ENCODE measurements at regions not wholly inside any gene's neighbourhood (a gene's known extent, or its start where the extent isn't known, plus 50 kb on each side); places are given as distances from the start of the nearest gene placed in this dataset.

DNA sequence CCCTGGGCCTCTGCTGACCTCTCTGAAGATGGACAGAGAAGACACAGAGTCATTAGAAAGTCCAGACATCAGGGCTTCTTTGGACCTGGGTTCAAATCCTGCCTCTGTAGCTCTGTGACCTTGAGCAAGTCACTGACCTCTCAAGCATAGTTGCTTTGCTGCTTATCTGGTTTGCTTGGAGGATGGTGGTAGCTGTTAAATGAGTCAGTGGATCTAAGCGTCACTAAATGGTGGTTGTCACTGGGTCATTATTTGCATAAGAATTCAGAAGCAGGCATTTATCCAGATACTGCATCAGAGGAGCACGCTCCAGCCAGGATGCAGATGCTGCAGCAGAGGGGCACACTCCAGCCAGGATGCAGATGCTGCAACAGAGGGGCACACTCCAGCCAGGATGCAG lies 229.2 kb downstream of the GLI2 start:
- TF ChIP-seq, protein P1, sequence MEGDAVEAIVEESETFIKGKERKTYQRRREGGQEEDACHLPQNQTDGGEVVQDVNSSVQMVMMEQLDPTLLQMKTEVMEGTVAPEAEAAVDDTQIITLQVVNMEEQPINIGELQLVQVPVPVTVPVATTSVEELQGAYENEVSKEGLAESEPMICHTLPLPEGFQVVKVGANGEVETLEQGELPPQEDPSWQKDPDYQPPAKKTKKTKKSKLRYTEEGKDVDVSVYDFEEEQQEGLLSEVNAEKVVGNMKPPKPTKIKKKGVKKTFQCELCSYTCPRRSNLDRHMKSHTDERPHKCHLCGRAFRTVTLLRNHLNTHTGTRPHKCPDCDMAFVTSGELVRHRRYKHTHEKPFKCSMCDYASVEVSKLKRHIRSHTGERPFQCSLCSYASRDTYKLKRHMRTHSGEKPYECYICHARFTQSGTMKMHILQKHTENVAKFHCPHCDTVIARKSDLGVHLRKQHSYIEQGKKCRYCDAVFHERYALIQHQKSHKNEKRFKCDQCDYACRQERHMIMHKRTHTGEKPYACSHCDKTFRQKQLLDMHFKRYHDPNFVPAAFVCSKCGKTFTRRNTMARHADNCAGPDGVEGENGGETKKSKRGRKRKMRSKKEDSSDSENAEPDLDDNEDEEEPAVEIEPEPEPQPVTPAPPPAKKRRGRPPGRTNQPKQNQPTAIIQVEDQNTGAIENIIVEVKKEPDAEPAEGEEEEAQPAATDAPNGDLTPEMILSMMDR (IDR thresholded peaks at IDR 0.05), result no peak
- TF ChIP-seq POLR2AphosphoS5 (IDR thresholded peaks at IDR 0.05) (no peak), POLR2A (IDR thresholded peaks at IDR 0.05) (no peak), EP300 (IDR thresholded peaks at IDR 0.05; ENCODE audit: low read depth) (no peak)
- WGBS, 2 donors (ENCODE audit: low coverage in 1 of 2), result 73% methylated on average over 2 of the region's 2 CpGs; no CpG with 5 or more reads in 1 of the 2 donors
- in situ Hi-C loops (cut with MboI; ENCODE audit: low pct_ligation_motif_present in 1 of 4, low pct_unique_long_range_greater_than_20kb in 1 of 4, low sequenced_read_pairs in 3 of 4) (no loop called here), intact Hi-C loops (cut with DNase I; ENCODE audit: low total_unique reads) (no loop called here)
- DNase-seq, result no peak
- Histone ChIP-seq H3K4me3 (no peak overlapping the region), H3K27me3 (no peaks in the 10 kb centered on the region), H3K4me1 (no peaks in the 10 kb centered on the region), H3K9me3 (no peaks in the 10 kb centered on the region), H3K36me3 (no peaks in the 10 kb centered on the region), H3K27ac (no peak overlapping the region)

DNA sequence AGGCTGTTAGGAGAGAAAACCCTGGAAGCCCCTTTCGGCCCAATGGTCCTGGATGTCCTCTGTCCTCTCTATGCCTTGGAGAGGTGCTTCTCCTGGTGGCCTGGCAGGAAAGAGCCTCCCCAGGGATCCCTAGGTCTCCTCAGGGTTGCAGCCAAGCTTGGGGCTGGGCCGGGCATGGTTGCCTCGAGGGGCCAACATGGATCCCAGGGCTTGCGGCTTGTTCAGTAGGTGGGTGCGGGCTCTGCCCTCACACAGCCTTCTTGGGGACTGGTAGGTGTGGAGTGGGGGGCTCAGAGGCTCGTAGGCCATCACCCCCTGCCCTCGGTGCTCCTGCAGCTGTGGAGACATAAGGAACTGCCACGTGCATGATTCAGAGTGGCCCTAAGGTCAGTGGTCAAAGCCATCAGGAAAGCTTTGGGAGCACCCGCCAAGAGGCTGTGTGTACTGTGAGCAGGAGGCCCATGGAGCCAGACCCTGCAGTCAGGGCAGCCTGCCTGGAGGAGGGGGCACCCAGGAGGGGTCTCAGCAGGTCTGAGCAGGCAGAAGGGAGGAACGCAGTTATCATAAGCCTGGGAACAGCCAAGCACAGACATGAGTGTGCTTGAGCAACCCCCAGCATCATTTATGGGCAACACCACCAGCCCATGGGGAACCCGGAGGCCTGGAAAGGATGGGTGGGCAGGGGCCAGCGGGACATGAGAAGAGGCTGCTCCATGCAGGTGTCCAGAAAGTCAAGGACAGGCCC lies 231.0 kb downstream of the GLI2 start:
- Histone ChIP-seq H3K9me3 (no peaks in the 10 kb centered on the region), H3K4me3 (no peak overlapping the region), H3K36me3 (no peaks in the 10 kb centered on the region), H3K27me3 (no peaks in the 10 kb centered on the region), H3K4me1 (no peaks in the 10 kb centered on the region), H3K27ac (no peak overlapping the region)
- no peak for DNase-seq
- 84% methylated on average over 12 of the region's 12 CpGs; no CpG with 5 or more reads in 1 of the 2 donors for WGBS, 2 donors (ENCODE audit: low coverage in 1 of 2)
- in situ Hi-C loops (cut with MboI; ENCODE audit: low pct_ligation_motif_present in 1 of 4, low pct_unique_long_range_greater_than_20kb in 1 of 4, low sequenced_read_pairs in 3 of 4) (no loop called here), intact Hi-C loops (cut with DNase I; ENCODE audit: low total_unique reads) (no loop called here)
- TF ChIP-seq EP300 (IDR thresholded peaks at IDR 0.05; ENCODE audit: low read depth) (no peak), POLR2A (IDR thresholded peaks at IDR 0.05) (no peak), POLR2AphosphoS5 (IDR thresholded peaks at IDR 0.05) (no peak)
- TF ChIP-seq, protein P1 (IDR thresholded peaks at IDR 0.05), result no peak

DNA sequence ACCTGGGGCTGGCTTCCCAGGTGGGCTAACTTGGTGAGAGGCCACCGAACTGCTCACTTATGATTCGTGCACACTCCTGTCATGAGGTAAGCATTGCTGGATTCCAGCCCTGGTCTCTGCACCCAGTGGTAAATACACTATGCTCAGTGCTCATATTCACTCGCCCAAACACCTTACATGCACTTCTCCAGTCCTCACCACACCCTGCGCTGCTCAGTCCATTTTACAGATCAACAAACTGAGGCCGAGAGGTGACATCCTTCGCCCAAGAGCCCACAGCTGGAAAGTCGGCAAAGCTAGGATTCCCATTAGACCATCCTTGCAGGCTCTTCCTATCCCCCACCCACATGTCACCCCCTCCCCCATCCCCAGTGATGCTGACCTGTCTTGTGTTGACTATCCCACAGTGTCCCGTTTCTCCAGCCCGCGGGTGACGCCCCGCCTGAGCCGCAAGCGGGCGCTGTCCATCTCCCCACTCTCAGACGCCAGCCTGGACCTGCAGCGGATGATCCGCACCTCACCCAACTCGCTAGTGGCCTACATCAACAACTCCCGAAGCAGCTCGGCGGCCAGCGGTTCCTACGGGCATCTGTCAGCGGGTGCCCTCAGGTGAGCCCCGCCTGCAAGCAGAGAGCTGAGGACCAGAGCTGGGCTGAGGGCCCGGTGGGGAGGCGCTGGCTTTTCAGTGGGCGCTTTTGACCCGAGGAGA lies 232.8 kb downstream of the GLI2 start:
- WGBS, 2 donors (ENCODE audit: low coverage in 1 of 2), result 92 to 100% methylated on average over 4 to 30 of the region's 30 CpGs
- in situ Hi-C loops (cut with MboI; ENCODE audit: low pct_ligation_motif_present in 1 of 4, low pct_unique_long_range_greater_than_20kb in 1 of 4, low sequenced_read_pairs in 3 of 4), result no loop called here
- no peak for DNase-seq
- Histone ChIP-seq H3K27ac (no peak overlapping the region), H3K36me3 (no peaks in the 10 kb centered on the region), H3K4me1 (no peaks in the 10 kb centered on the region), H3K4me3 (no peak overlapping the region), H3K27me3 (no peaks in the 10 kb centered on the region), H3K9me3 (no peaks in the 10 kb centered on the region)
- intact Hi-C loops (cut with DNase I; ENCODE audit: low total_unique reads), result no loop called here
- TF ChIP-seq POLR2A (IDR thresholded peaks at IDR 0.05) (no peak), POLR2AphosphoS5 (IDR thresholded peaks at IDR 0.05) (no peak), EP300 (IDR thresholded peaks at IDR 0.05; ENCODE audit: low read depth) (no peak)

DNA sequence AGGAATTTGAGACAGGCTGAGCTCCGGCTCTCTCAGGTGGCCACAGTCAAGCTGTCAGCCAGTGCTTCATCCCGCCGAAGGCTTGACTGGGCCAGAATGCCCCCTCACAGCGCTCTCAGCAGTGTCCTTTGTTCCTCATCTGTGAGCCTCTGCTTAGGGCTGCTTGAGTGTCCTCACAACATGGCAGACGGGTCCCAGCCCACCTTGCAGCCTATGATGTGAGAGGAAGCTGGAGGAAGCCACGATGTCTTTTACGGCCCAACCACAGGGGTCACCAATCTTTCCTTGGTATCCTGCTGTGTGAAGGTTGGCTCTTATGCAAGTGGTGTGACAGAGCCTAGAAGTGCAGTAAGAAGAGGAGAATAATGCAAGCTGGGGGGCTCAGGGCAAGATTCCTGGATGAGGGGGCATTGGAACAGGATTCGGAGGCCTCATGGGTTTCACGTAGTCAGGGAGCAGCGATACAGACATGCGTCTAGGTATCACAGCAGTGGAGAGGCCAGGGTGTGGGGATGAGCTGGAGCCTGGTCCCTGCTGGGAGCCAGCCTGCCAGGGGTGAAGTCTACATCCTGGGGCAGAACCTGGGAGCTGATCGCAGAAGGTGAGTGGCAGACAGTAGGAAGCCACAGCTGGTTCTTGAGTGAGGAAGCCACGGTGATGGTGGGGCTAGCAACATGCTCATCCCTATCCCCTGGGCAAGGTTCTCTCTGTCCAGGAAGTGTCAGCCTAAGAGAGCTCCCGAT lies 234.1 kb downstream of the GLI2 start:
- no peak for DNase-seq
- no peaks in the 10 kb centered on the region for H3K9me3 ChIP-seq
- no peak overlapping the region for H3K27ac ChIP-seq
- no peaks in the 10 kb centered on the region for H3K36me3 ChIP-seq
- intact Hi-C loops (cut with DNase I; ENCODE audit: low total_unique reads) (no loop called here), in situ Hi-C loops (cut with MboI; ENCODE audit: low pct_ligation_motif_present in 1 of 4, low pct_unique_long_range_greater_than_20kb in 1 of 4, low sequenced_read_pairs in 3 of 4) (no loop called here)
- H3K4me3 ChIP-seq, result no peak overlapping the region
- TF ChIP-seq, protein P1 (IDR thresholded peaks at IDR 0.05), result no peak
- TF ChIP-seq EP300 (IDR thresholded peaks at IDR 0.05; ENCODE audit: low read depth), result no peak
- TF ChIP-seq POLR2AphosphoS5 (IDR thresholded peaks at IDR 0.05), result no peak
- no peaks in the 10 kb centered on the region for H3K4me1 ChIP-seq
- no peaks in the 10 kb centered on the region for H3K27me3 ChIP-seq
- WGBS, 2 donors (ENCODE audit: low coverage in 1 of 2), result 54 to 80% methylated on average over 4 to 14 of the region's 14 CpGs
